ENCODE measurements at regions not wholly inside any gene's neighbourhood (a gene's known extent, or its start where the extent isn't known, plus 50 kb on each side); places are given as distances from the start of the nearest gene placed in this dataset.

- no peak for DNase-seq
Measured at GRCh38 chr2:177038787-177039484, 173.7 kb upstream of the HNRNPA3 start.

GRCh38 chr2:177042311-177042710 is 170.3 kb upstream of the HNRNPA3 start:
- DNase-seq: no peak

- no peak for DNase-seq
Measured at GRCh38 chr2:177044671-177045070, 167.9 kb upstream of the HNRNPA3 start.

GRCh38 chr2:177048981-177049380 is 163.6 kb upstream of the HNRNPA3 start:
- DNase-seq: no peak

GRCh38 chr2:177051278-177051677 is 161.3 kb upstream of the HNRNPA3 start:
- DNase-seq: no peak

GRCh38 chr2:177052471-177052870 is 160.1 kb upstream of the HNRNPA3 start:
- DNase-seq: no peak

- no peak for DNase-seq
Measured at GRCh38 chr2:177053038-177053437, 159.6 kb upstream of the HNRNPA3 start.

GRCh38 chr2:177053716-177054115 is 158.9 kb upstream of the HNRNPA3 start:
- DNase-seq: no peak

- no peak for DNase-seq
Measured at GRCh38 chr2:177056481-177056929, 156.1 kb upstream of the HNRNPA3 start.

- DNase-seq: no peak
Measured at GRCh38 chr2:177058747-177059146, 153.8 kb upstream of the HNRNPA3 start.

GRCh38 chr2:177059293-177059692 is 153.3 kb upstream of the HNRNPA3 start:
- no peak for DNase-seq

GRCh38 chr2:177063331-177063730 is 149.3 kb upstream of the HNRNPA3 start:
- no peak for DNase-seq

GRCh38 chr2:177064422-177064821 is 148.2 kb upstream of the HNRNPA3 start:
- no peak for DNase-seq

GRCh38 chr2:177068967-177069366 is 143.6 kb upstream of the HNRNPA3 start:
- no peak for DNase-seq

GRCh38 chr2:177072090-177072489 is 140.5 kb upstream of the HNRNPA3 start:
- no peak for DNase-seq

GRCh38 chr2:177073611-177074010 is 139.0 kb upstream of the HNRNPA3 start:
- DNase-seq: no peak

- no peak for DNase-seq
Measured at GRCh38 chr2:177074099-177074710, 138.4 kb upstream of the HNRNPA3 start.

- no peak for DNase-seq
Measured at GRCh38 chr2:177075254-177075653, 137.3 kb upstream of the HNRNPA3 start.

GRCh38 chr2:177076636-177077179 is 135.9 kb upstream of the HNRNPA3 start:
- no peak for DNase-seq

GRCh38 chr2:177077778-177078177 is 134.8 kb upstream of the HNRNPA3 start:
- DNase-seq: no peak

GRCh38 chr2:177078416-177078815 is 134.2 kb upstream of the HNRNPA3 start:
- DNase-seq: no peak

GRCh38 chr2:177078855-177079254 is 133.7 kb upstream of the HNRNPA3 start:
- no peak for DNase-seq

GRCh38 chr2:177080746-177081284 is 131.8 kb upstream of the HNRNPA3 start:
- no peak for DNase-seq

GRCh38 chr2:177084607-177085006 is 128.0 kb upstream of the HNRNPA3 start:
- DNase-seq: no peak
